WI38 (cell line): ENCODE measurements at regions not wholly inside any gene's neighbourhood (a gene's known extent, or its start where the extent isn't known, plus 50 kb on each side); places are given as distances from the start of the nearest gene placed in this dataset.

Experiments used
- H3K4me3 ChIP-seq: 2 replicates; pipeline ENCODE4 v1.5.1; 2011; ENCODE audit warnings: low read depth, mild to moderate bottlenecking, control low read depth, low read length
- TF ChIP-seq, protein P1 (sequence below): IDR thresholded peaks from 2 replicates; pipeline ENCODE4 v1.5.1; 2012; ENCODE audit warnings: low read depth, mild to moderate bottlenecking, control low read depth, low read length

GRCh38 chr3:127483902-127484591 is 106.5 kb downstream of the TPRA1 start:
- TF ChIP-seq, protein P1, sequence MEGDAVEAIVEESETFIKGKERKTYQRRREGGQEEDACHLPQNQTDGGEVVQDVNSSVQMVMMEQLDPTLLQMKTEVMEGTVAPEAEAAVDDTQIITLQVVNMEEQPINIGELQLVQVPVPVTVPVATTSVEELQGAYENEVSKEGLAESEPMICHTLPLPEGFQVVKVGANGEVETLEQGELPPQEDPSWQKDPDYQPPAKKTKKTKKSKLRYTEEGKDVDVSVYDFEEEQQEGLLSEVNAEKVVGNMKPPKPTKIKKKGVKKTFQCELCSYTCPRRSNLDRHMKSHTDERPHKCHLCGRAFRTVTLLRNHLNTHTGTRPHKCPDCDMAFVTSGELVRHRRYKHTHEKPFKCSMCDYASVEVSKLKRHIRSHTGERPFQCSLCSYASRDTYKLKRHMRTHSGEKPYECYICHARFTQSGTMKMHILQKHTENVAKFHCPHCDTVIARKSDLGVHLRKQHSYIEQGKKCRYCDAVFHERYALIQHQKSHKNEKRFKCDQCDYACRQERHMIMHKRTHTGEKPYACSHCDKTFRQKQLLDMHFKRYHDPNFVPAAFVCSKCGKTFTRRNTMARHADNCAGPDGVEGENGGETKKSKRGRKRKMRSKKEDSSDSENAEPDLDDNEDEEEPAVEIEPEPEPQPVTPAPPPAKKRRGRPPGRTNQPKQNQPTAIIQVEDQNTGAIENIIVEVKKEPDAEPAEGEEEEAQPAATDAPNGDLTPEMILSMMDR = no peak
- no peak overlapping the region for H3K4me3 ChIP-seq

DNA sequence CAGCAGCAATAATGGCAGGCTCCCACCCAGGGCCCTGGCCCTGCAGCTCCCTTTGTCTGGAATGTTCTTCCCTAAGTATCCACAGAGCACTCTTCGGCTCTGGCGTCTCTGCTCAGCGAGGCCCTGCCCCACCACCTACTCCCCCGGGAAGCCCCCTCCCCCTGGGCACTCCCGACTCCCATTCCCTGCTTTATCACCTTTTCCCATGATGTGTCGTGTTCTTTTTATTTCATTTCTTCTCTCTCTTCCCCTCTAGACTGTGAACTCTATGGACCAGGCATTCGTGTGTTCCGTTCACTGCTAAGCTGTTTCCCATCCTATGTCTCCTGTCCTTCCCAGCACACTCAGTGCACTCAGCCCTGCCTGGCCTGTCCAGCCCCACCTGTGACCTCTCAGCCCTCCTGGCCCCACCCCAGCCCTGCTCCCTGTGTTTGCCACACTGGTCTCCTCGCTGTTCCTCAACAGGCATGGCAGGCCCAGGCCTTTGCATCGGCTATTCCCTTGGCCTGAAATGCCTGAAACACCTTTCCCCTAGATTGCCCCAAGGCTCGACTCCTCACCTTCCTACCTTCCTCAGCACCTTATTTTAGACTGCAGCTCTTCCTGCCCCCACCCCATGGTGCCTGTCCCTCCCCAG is 107.4 kb downstream of the TPRA1 start:
- TF ChIP-seq, protein P1 = no peak
- H3K4me3 ChIP-seq = no peak overlapping the region

- TF ChIP-seq, protein P1 = no peak
Observed at GRCh38 chr3:127482216-127483004, 108.1 kb downstream of the TPRA1 start.

GRCh38 chr3:127480196-127480954 is 110.2 kb downstream of the TPRA1 start:
- TF ChIP-seq, protein P1 = no peak
- H3K4me3 ChIP-seq = no peak overlapping the region

More at GRCh38 chr3:127482216-127483004, 108.1 kb downstream of the TPRA1 start:
- H3K4me3 ChIP-seq = no peak overlapping the region

DNA sequence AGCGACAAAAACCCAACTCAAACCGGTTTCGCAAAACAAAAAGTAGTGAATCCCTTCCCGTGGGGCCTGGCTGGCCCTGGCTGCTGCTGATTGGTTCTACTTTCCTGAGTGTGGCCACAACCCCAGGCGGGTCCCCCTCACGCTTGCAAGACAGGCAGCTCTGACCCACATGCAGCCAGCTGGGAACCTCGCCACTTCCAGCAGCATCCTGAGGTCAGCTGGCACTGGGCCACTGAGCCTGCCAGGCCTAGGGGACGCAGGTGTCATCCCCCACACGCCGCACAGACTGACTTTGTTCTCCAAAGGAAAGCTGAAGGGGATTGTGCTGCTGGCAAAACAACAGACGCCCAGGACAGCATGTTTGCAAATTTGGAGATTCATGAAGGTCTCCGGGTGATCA is 111.1 kb downstream of the TPRA1 start:
- TF ChIP-seq, protein P1 = no peak

GRCh38 chr3:127478922-127479321 is 111.6 kb downstream of the TPRA1 start:
- TF ChIP-seq, protein P1 = no peak
- no peak overlapping the region for H3K4me3 ChIP-seq

More for the DNA sequence above, 111.1 kb downstream of the TPRA1 start:
- H3K4me3 ChIP-seq = no peak overlapping the region
